ENCODE measurements at regions not wholly inside any gene's neighbourhood (a gene's known extent, or its start where the extent isn't known, plus 50 kb on each side); places are given as distances from the start of the nearest gene placed in this dataset.

GRCh38 chr4:58941286-58941685, 1831.1 kb upstream of the IGFBP7 start:
- no peaks in the 10 kb centered on the region for H3K36me3 ChIP-seq (ENCODE audit: insufficient read depth)
- no peak for TF ChIP-seq ETS1 (IDR thresholded peaks at IDR 0.05)
- TF ChIP-seq POLR2AphosphoS5 (IDR thresholded peaks at IDR 0.05; ENCODE audit: low read depth) = no peak
- H3K27ac ChIP-seq (ENCODE audit: low read depth) = no peak overlapping the region
- DNase-seq (ENCODE audit: low spot score) (no peak), ATAC-seq (no peak)
- peaks cover 9% of the 10 kb centered on the region; the same call in 2 of the 3 replicates for H3K4me1 Mint-ChIP-seq
- no peak overlapping the region for H2AFZ ChIP-seq
- H3K27me3 ChIP-seq (ENCODE audit: insufficient read depth) = no peaks in the 10 kb centered on the region
- H4K20me1 ChIP-seq (replicated peaks; ENCODE audit: insufficient read depth) = no peaks in the 10 kb centered on the region
- no peaks in the 10 kb centered on the region for H3K79me2 ChIP-seq (replicated peaks; ENCODE audit: insufficient read depth)
- H3K4me3 ChIP-seq = no peak overlapping the region
- no peaks in the 10 kb centered on the region for H3K36me3 Mint-ChIP-seq (ENCODE audit: low read depth)
- H3K4me3 Mint-ChIP-seq = no peak overlapping the region
- peaks cover 5% of the 10 kb centered on the region; the same call in 1 of the 2 replicates for H3K4me1 ChIP-seq (ENCODE audit: insufficient read depth)
- no peaks in the 10 kb centered on the region for H3K9me2 ChIP-seq (ENCODE audit: insufficient read depth)
- H3F3A ChIP-seq (replicated peaks; ENCODE audit: low read depth) = no peaks in the 10 kb centered on the region
- H3K4me2 ChIP-seq = no peak overlapping the region
- H3K27ac Mint-ChIP-seq = no peak overlapping the region
- no peaks in the 10 kb centered on the region for H3K27me3 Mint-ChIP-seq (ENCODE audit: insufficient read depth, low read depth, poor library complexity)
- no peaks in the 10 kb centered on the region for H3K9me3 Mint-ChIP-seq

GRCh38 chr4:58953575-58953974, 1843.4 kb upstream of the IGFBP7 start:
- Histone ChIP-seq H3K27me3 (ENCODE audit: insufficient read depth) (no peaks in the 10 kb centered on the region), H3K36me3 (ENCODE audit: insufficient read depth) (no peaks in the 10 kb centered on the region), H4K20me1 (replicated peaks; ENCODE audit: insufficient read depth) (no peaks in the 10 kb centered on the region), H3K4me1 (ENCODE audit: insufficient read depth) (no peaks in the 10 kb centered on the region), H3K9me2 (ENCODE audit: insufficient read depth) (no peaks in the 10 kb centered on the region), H3K4me3 (no peak overlapping the region), H3K79me2 (replicated peaks; ENCODE audit: insufficient read depth) (no peaks in the 10 kb centered on the region), H3K4me2 (no peak overlapping the region), H2AFZ (no peak overlapping the region), H3K27ac (ENCODE audit: low read depth) (no peak overlapping the region), H3F3A (replicated peaks; ENCODE audit: low read depth) (no peaks in the 10 kb centered on the region)
- DNase-seq (ENCODE audit: low spot score) (no peak), ATAC-seq (no peak)
- no peak overlapping the region for H3K4me3 Mint-ChIP-seq
- TF ChIP-seq STAT1 (IDR thresholded peaks at IDR 0.05; ENCODE audit: unreplicated experiment) (no peak), ETS1 (IDR thresholded peaks at IDR 0.05) (no peak), CTCF (conservative IDR thresholded peaks at IDR 0.05; ENCODE audit: low read depth in 2 of 2) (no peak), JUNB (IDR thresholded peaks at IDR 0.05; ENCODE audit: unreplicated experiment) (no peak), ZNF114 (CRISPR knock-in tag; IDR thresholded peaks at IDR 0.05) (no peak), NANOG (IDR thresholded peaks at IDR 0.05; ENCODE audit: borderline replicate concordance) (no peak)
- no peak overlapping the region for H3K27ac Mint-ChIP-seq
- no peaks in the 10 kb centered on the region for H3K4me1 Mint-ChIP-seq
- peaks cover 4% of the 10 kb centered on the region for H3K36me3 Mint-ChIP-seq (ENCODE audit: low read depth)
- peaks cover 5% of the 10 kb centered on the region for H3K27me3 Mint-ChIP-seq (ENCODE audit: insufficient read depth, low read depth, poor library complexity)
- peaks cover 4% of the 10 kb centered on the region for H3K9me3 Mint-ChIP-seq

GRCh38 chr4:58957711-58958110, 1847.5 kb upstream of the IGFBP7 start:
- Mint-ChIP-seq H3K4me1 (no peaks in the 10 kb centered on the region), H3K36me3 (ENCODE audit: low read depth) (no peaks in the 10 kb centered on the region), H3K4me3 (no peak overlapping the region), H3K9me3 (no peaks in the 10 kb centered on the region; the same call in 2 of the 3 replicates), H3K27me3 (ENCODE audit: insufficient read depth, low read depth, poor library complexity) (peaks cover 5% of the 10 kb centered on the region), H3K27ac (no peak overlapping the region)
- Histone ChIP-seq H3K4me1 (ENCODE audit: insufficient read depth) (no peaks in the 10 kb centered on the region), H2AFZ (no peak overlapping the region), H3K9me2 (ENCODE audit: insufficient read depth) (no peaks in the 10 kb centered on the region), H3F3A (replicated peaks; ENCODE audit: low read depth) (no peaks in the 10 kb centered on the region), H3K27me3 (ENCODE audit: insufficient read depth) (no peaks in the 10 kb centered on the region), H4K20me1 (replicated peaks; ENCODE audit: insufficient read depth) (no peaks in the 10 kb centered on the region), H3K4me2 (no peak overlapping the region), H3K4me3 (no peak overlapping the region), H3K79me2 (replicated peaks; ENCODE audit: insufficient read depth) (no peaks in the 10 kb centered on the region), H3K36me3 (ENCODE audit: insufficient read depth) (no peaks in the 10 kb centered on the region), H3K27ac (ENCODE audit: low read depth) (no peak overlapping the region)
- DNase-seq (ENCODE audit: low spot score) (no peak), ATAC-seq (no peak)
- TF ChIP-seq JUNB (IDR thresholded peaks at IDR 0.05; ENCODE audit: unreplicated experiment) (no peak), CREB1 (CRISPR knock-in tag; IDR thresholded peaks at IDR 0.05; ENCODE audit: low read depth) (no peak), NANOG (IDR thresholded peaks at IDR 0.05; ENCODE audit: borderline replicate concordance) (no peak), EZH2phosphoT487 (IDR thresholded peaks at IDR 0.05; ENCODE audit: unreplicated experiment) (no peak), ZNF331 (CRISPR knock-in tag; IDR thresholded peaks at IDR 0.05; ENCODE audit: low read depth) (no peak), STAT1 (IDR thresholded peaks at IDR 0.05; ENCODE audit: unreplicated experiment) (no peak), REST (IDR thresholded peaks at IDR 0.05; ENCODE audit: unreplicated experiment) (no peak), ETS1 (IDR thresholded peaks at IDR 0.05) (no peak)
